ENCODE measurements at regions not wholly inside any gene's neighbourhood (a gene's known extent, or its start where the extent isn't known, plus 50 kb on each side); places are given as distances from the start of the nearest gene placed in this dataset.

DNA sequence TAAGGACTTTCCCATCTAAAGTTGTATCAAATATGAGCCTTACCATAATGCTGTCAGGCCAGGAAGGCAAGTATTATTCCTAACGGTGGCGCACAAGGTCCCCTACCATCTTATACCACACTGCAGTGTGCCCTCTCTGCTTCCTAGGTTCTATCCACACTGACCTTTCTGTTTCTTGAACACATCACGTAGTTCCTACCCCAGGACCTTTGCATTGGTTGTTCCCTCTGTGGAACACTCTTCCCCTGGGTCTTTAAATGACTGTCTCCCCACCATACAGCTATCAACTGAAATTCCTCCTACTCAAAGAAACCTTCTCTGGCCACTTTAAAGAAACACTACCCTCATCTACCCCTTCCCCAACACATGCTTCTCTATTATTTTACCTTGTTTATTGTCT is 104.5 kb upstream of the SPACA1 start:
- TF ChIP-seq, protein P1, sequence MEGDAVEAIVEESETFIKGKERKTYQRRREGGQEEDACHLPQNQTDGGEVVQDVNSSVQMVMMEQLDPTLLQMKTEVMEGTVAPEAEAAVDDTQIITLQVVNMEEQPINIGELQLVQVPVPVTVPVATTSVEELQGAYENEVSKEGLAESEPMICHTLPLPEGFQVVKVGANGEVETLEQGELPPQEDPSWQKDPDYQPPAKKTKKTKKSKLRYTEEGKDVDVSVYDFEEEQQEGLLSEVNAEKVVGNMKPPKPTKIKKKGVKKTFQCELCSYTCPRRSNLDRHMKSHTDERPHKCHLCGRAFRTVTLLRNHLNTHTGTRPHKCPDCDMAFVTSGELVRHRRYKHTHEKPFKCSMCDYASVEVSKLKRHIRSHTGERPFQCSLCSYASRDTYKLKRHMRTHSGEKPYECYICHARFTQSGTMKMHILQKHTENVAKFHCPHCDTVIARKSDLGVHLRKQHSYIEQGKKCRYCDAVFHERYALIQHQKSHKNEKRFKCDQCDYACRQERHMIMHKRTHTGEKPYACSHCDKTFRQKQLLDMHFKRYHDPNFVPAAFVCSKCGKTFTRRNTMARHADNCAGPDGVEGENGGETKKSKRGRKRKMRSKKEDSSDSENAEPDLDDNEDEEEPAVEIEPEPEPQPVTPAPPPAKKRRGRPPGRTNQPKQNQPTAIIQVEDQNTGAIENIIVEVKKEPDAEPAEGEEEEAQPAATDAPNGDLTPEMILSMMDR (IDR thresholded peaks at IDR 0.05): no peak
- no peak for TF ChIP-seq ZFX (IDR thresholded peaks at IDR 0.05; ENCODE audit: borderline replicate concordance)
